ENCODE measurements at regions not wholly inside any gene's neighbourhood (a gene's known extent, or its start where the extent isn't known, plus 50 kb on each side); places are given as distances from the start of the nearest gene placed in this dataset.

DNA sequence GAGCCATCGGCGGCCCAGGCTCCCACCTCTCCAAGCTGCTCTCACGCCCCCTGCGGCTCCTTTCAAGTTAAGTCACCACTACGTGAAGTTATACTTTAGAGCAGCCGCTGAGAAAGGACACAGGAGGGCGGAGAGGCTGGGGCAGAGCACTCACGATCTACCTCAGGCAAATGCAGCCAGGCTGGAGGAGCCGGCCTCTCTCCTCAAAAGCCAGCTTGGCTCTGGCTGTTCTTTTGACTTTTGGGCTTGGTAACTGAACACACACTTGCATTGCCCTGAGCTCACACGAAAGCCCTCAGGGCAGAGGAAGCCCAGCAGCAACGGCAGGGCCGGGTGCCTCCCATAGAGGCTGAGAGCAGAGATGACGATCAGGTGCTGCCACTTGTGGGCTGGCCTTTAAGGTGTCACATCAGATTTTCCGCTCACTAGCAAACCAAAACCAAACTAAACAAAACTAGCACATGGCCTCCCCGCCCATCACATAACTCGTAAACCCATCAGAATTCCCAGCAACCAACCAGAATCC is 75.2 kb downstream of the PITPNM2 start:
- TF ChIP-seq, protein P1, sequence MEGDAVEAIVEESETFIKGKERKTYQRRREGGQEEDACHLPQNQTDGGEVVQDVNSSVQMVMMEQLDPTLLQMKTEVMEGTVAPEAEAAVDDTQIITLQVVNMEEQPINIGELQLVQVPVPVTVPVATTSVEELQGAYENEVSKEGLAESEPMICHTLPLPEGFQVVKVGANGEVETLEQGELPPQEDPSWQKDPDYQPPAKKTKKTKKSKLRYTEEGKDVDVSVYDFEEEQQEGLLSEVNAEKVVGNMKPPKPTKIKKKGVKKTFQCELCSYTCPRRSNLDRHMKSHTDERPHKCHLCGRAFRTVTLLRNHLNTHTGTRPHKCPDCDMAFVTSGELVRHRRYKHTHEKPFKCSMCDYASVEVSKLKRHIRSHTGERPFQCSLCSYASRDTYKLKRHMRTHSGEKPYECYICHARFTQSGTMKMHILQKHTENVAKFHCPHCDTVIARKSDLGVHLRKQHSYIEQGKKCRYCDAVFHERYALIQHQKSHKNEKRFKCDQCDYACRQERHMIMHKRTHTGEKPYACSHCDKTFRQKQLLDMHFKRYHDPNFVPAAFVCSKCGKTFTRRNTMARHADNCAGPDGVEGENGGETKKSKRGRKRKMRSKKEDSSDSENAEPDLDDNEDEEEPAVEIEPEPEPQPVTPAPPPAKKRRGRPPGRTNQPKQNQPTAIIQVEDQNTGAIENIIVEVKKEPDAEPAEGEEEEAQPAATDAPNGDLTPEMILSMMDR (IDR thresholded peaks at IDR 0.05) = no peak
- TF ChIP-seq EZH2 (IDR thresholded peaks at IDR 0.05; ENCODE audit: borderline replicate concordance, insufficient read depth, low read depth, low read length, poor library complexity, severe bottlenecking) = no peak

Data from B cell (primary cell).